ENCODE measurements at regions not wholly inside any gene's neighbourhood (a gene's known extent, or its start where the extent isn't known, plus 50 kb on each side); places are given as distances from the start of the nearest gene placed in this dataset.
"Not testable (repeated sequence)": the region's sequence is repeated elsewhere in the genome, so short reads cannot be mapped to it uniquely, and the experiment has no call there.

- Histone ChIP-seq H3K9me3 (replicated peaks) (no peaks in the 10 kb centered on the region), H3K4me1 (no peaks in the 10 kb centered on the region), H3K27me3 (ENCODE audit: low read depth) (no peaks in the 10 kb centered on the region), H3K4me3 (no peak overlapping the region), H3K36me3 (no peaks in the 10 kb centered on the region), H3K27ac (replicated peaks) (no peak overlapping the region)
- intact Hi-C loops (cut with micrococcal nuclease): no loop called here
- no peak for TF ChIP-seq CTCF (IDR thresholded peaks at IDR 0.05; ENCODE audit: borderline replicate concordance)
- DNase-seq: no peak
Observed at GRCh38 chr4:116551806-116552205, 533.6 kb downstream of the TRAM1L1 start.

- H3K9me3 ChIP-seq (replicated peaks): peaks cover 6% of the 10 kb centered on the region
- no peak for TF ChIP-seq CTCF (IDR thresholded peaks at IDR 0.05; ENCODE audit: borderline replicate concordance)
- no peak for DNase-seq
- no peaks in the 10 kb centered on the region for H3K36me3 ChIP-seq
- no peak overlapping the region for H3K4me3 ChIP-seq
- H3K27ac ChIP-seq (replicated peaks): no peak overlapping the region
- H3K4me1 ChIP-seq: no peaks in the 10 kb centered on the region
- no peaks in the 10 kb centered on the region for H3K27me3 ChIP-seq (ENCODE audit: low read depth)
- intact Hi-C loops (cut with micrococcal nuclease): no loop called here
Observed at GRCh38 chr4:116547632-116548031, 537.7 kb downstream of the TRAM1L1 start.

- no peak overlapping the region for H3K4me3 ChIP-seq
- TF ChIP-seq CTCF (IDR thresholded peaks at IDR 0.05; ENCODE audit: borderline replicate concordance): no peak
- H3K36me3 ChIP-seq: no peaks in the 10 kb centered on the region
Observed at GRCh38 chr4:116546759-116547158, 538.6 kb downstream of the TRAM1L1 start.

GRCh38 chr4:116544946-116545345, 540.4 kb downstream of the TRAM1L1 start:
- TF ChIP-seq CTCF (IDR thresholded peaks at IDR 0.05; ENCODE audit: borderline replicate concordance): no peak
- no peak overlapping the region for H3K4me3 ChIP-seq
- DNase-seq: no peak
- H3K4me1 ChIP-seq: no peaks in the 10 kb centered on the region
- H3K36me3 ChIP-seq: no peaks in the 10 kb centered on the region
- H3K27ac ChIP-seq (replicated peaks): no peak overlapping the region
- intact Hi-C loops (cut with micrococcal nuclease): no loop called here
- H3K27me3 ChIP-seq (ENCODE audit: low read depth): no peaks in the 10 kb centered on the region
- H3K9me3 ChIP-seq (replicated peaks): peaks cover 6% of the 10 kb centered on the region

More at GRCh38 chr4:116546759-116547158, 538.6 kb downstream of the TRAM1L1 start:
- H3K27ac ChIP-seq (replicated peaks): no peak overlapping the region
- DNase-seq: no peak
- H3K9me3 ChIP-seq (replicated peaks): peaks cover 6% of the 10 kb centered on the region
- intact Hi-C loops (cut with micrococcal nuclease): no loop called here
- no peaks in the 10 kb centered on the region for H3K4me1 ChIP-seq
- H3K27me3 ChIP-seq (ENCODE audit: low read depth): no peaks in the 10 kb centered on the region

GRCh38 chr4:116539744-116540143, 545.6 kb downstream of the TRAM1L1 start:
- no peaks in the 10 kb centered on the region for H3K27me3 ChIP-seq (ENCODE audit: low read depth)
- TF ChIP-seq CTCF (IDR thresholded peaks at IDR 0.05; ENCODE audit: borderline replicate concordance): no peak

GRCh38 chr4:116537828-116538227, 547.5 kb downstream of the TRAM1L1 start:
- no peak for DNase-seq
- Histone ChIP-seq H3K9me3 (replicated peaks) (peaks cover under 1% of the 10 kb centered on the region), H3K27ac (replicated peaks) (no peak overlapping the region), H3K36me3 (no peaks in the 10 kb centered on the region), H3K27me3 (ENCODE audit: low read depth) (no peaks in the 10 kb centered on the region), H3K4me3 (no peak overlapping the region), H3K4me1 (no peaks in the 10 kb centered on the region)
- intact Hi-C loops (cut with micrococcal nuclease): no loop called here
- TF ChIP-seq CTCF (IDR thresholded peaks at IDR 0.05; ENCODE audit: borderline replicate concordance): no peak

More at GRCh38 chr4:116539744-116540143, 545.6 kb downstream of the TRAM1L1 start:
- Histone ChIP-seq H3K4me1 (no peaks in the 10 kb centered on the region), H3K27ac (replicated peaks) (no peak overlapping the region), H3K36me3 (no peaks in the 10 kb centered on the region), H3K9me3 (replicated peaks) (peaks cover 6% of the 10 kb centered on the region), H3K4me3 (no peak overlapping the region)
- intact Hi-C loops (cut with micrococcal nuclease): no loop called here
- no peak for DNase-seq

- H3K4me3 ChIP-seq; H3K27me3 ChIP-seq (ENCODE audit: low read depth); DNase-seq; intact Hi-C loops (cut with micrococcal nuclease); H3K27ac ChIP-seq (replicated peaks); H3K9me3 ChIP-seq (replicated peaks); H3K36me3 ChIP-seq; H3K4me1 ChIP-seq: not testable (repeated sequence)
Observed at GRCh38 chr4:116536024-116536423, 549.4 kb downstream of the TRAM1L1 start.

Measured in left ventricle myocardium inferior (tissue), 1 donor.